DOHH2 (cell line): ENCODE measurements at regions not wholly inside any gene's neighbourhood (a gene's known extent, or its start where the extent isn't known, plus 50 kb on each side); places are given as distances from the start of the nearest gene placed in this dataset.

ENCODE experiments used
- H3F3A ChIP-seq: fragments of 200-600 bp; sonication (generic), shearing (Covaris generic); 2 replicates; pipeline ENCODE4 v1.6.0; 2016; ENCODE audit warnings: antibody characterized with exemption, mild to moderate bottlenecking; ENCODE audit not compliant: control insufficient read depth, insufficient read depth
- H3K27ac ChIP-seq: fragments of 200-600 bp; sonication (generic); 2 replicates; pipeline ENCODE4 v1.5.1; 2014; ENCODE audit warnings: low read depth, mild to moderate bottlenecking, low read length, moderate library complexity
- H3K27me3 ChIP-seq: fragments of 200-600 bp; sonication (generic); 2 replicates; pipeline ENCODE4 v1.6.1; 2014; ENCODE audit warnings: mild to moderate bottlenecking, low read length, mixed read lengths; ENCODE audit not compliant: control insufficient read depth
- H3K36me3 ChIP-seq: fragments of 200-600 bp; sonication (generic); 2 replicates; pipeline ENCODE4 v1.6.1; 2014; ENCODE audit warnings: mild to moderate bottlenecking, low read length, moderate library complexity, mixed read lengths; ENCODE audit not compliant: control insufficient read depth
- H3K4me1 ChIP-seq: fragments of 200-600 bp; sonication (generic); 2 replicates; pipeline ENCODE4 v1.6.1; 2014; ENCODE audit warnings: mild to moderate bottlenecking, low read length, mixed read lengths; ENCODE audit not compliant: control insufficient read depth
- H3K4me2 ChIP-seq: fragments of 200-600 bp; sonication (generic); 2 replicates; pipeline ENCODE4 v1.6.0; 2014; ENCODE audit warnings: mild to moderate bottlenecking, low read length, moderate library complexity
- H3K4me3 ChIP-seq: fragments of 200-600 bp; sonication (generic); 2 replicates; pipeline ENCODE4 v1.5.1; 2014; ENCODE audit warnings: mild to moderate bottlenecking, low read length, mixed read lengths
- H3K79me2 ChIP-seq: fragments of 200-600 bp; sonication (generic); 2 replicates; pipeline ENCODE4 v1.6.1; 2014; ENCODE audit warnings: mild to moderate bottlenecking, low read length, mixed read lengths; ENCODE audit not compliant: control insufficient read depth
- H3K9me2 ChIP-seq: fragments of 200-600 bp; sonication (generic); replicated peaks from 2 replicates; pipeline ENCODE4 v1.6.1; 2014; ENCODE audit warnings: mild to moderate bottlenecking, low read length, mixed read lengths; ENCODE audit not compliant: control insufficient read depth
- H3K9me3 ChIP-seq: fragments of 200-600 bp; sonication (generic); 2 replicates; pipeline ENCODE4 v1.6.1; 2014; ENCODE audit warnings: antibody characterized with exemption, low read length, mixed read lengths; ENCODE audit not compliant: control insufficient read depth, insufficient read depth
- H4K20me1 ChIP-seq: fragments of 200-600 bp; sonication (generic); 2 replicates; pipeline ENCODE4 v1.6.0; 2014; ENCODE audit warnings: low read depth, mild to moderate bottlenecking, antibody characterized with exemption, low read length, moderate library complexity; ENCODE audit not compliant: control insufficient read depth, insufficient read depth
- CTCF ChIP-seq: fragments of 200-600 bp; sonication (generic); IDR thresholded peaks from one replicate; pipeline ENCODE4 v1.5.1; 2014; ENCODE audit warnings: antibody characterized with exemption, mild to moderate bottlenecking, low read depth, low read length; ENCODE audit not compliant: poor library complexity, severe bottlenecking
- EZH2phosphoT487 ChIP-seq: fragments of 200-600 bp; sonication (generic); IDR thresholded peaks from 2 replicates; pipeline ENCODE4 v1.6.1; 2017; ENCODE audit warnings: borderline replicate concordance, mild to moderate bottlenecking, antibody characterized with exemption, low read length, moderate library complexity, mixed read lengths

- H3K79me2 ChIP-seq: no peaks in the 10 kb centered on the region
- no peaks in the 10 kb centered on the region for H3K27me3 ChIP-seq
- no peak overlapping the region for H3K27ac ChIP-seq
- H3K9me2 ChIP-seq: no peaks in the 10 kb centered on the region
- TF ChIP-seq EZH2phosphoT487 (no peak), CTCF (no peak)
- peak overlapping the region; percentile 33; the same call in 1 of the 2 replicates for H3K4me3 ChIP-seq
- H3K4me2 ChIP-seq: peak overlapping the region; percentile 55
- no peaks in the 10 kb centered on the region for H4K20me1 ChIP-seq
- H3F3A ChIP-seq: no peaks in the 10 kb centered on the region
- H3K9me3 ChIP-seq: peaks cover 1% of the 10 kb centered on the region; the same call in 1 of the 2 replicates
- no peaks in the 10 kb centered on the region for H3K36me3 ChIP-seq
- H3K4me1 ChIP-seq: peaks cover 49% of the 10 kb centered on the region
These were observed 185.9 kb upstream of the SLC39A10 start for GRCh38 chr2:195471163-195471562.

DNA sequence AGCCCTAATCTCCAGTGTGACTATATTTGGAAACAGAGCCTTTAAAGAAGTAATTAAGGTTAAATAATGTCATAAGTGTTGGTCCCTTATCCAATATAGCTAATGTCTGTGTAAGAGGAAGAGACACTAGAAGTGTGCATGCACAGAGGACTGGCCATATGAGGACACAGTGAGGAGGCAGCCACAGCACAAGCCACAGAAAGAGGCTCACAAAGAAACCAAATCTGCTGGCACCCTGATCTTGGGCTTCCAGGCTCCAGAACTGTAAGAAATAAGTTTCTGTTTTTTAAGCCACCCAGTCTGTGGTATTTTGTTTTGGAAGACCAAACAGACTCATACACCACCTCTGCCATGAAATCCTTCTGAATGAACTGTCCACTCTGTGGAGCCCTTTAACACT lies 186.4 kb upstream of the SLC39A10 start:
- peaks cover 49% of the 10 kb centered on the region for H3K4me1 ChIP-seq
- H3K9me2 ChIP-seq: no peaks in the 10 kb centered on the region
- peaks cover 7% of the 10 kb centered on the region; the same call in 1 of the 2 replicates for H3K9me3 ChIP-seq
- no peaks in the 10 kb centered on the region for H3F3A ChIP-seq
- H3K27me3 ChIP-seq: no peaks in the 10 kb centered on the region
- H3K36me3 ChIP-seq: no peaks in the 10 kb centered on the region
- no peak overlapping the region for H3K27ac ChIP-seq
- no peaks in the 10 kb centered on the region for H3K79me2 ChIP-seq
- peak overlapping the region; percentile 55 for H3K4me2 ChIP-seq
- TF ChIP-seq CTCF (no peak), EZH2phosphoT487 (no peak)
- peak overlapping the region; percentile 33; the same call in 1 of the 2 replicates for H3K4me3 ChIP-seq
- H4K20me1 ChIP-seq: no peaks in the 10 kb centered on the region

DNA sequence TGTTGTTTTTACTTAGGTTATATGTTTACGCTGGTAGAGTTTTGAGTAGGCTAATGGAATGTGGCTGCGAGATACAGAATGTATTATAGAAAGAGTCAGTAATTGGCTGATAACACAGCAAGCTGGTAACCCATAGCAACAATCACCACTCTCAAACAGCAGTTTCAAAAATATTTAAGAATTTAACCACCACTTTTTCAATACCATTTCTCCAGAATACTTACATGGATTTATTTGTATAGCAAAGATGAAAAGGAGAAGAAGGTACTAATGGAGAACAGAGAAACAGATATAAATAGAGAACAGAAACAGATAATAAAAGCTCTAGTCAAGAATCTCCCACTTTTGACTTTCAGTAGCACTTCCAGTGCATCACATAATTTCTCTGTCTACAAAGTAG lies 188.3 kb upstream of the SLC39A10 start:
- Histone ChIP-seq H3K4me3 (no peak overlapping the region), H3K9me3 (peaks cover 7% of the 10 kb centered on the region; the same call in 1 of the 2 replicates), H3K36me3 (no peaks in the 10 kb centered on the region), H3K27me3 (no peaks in the 10 kb centered on the region), H3F3A (no peaks in the 10 kb centered on the region), H3K27ac (no peak overlapping the region), H3K4me1 (peaks cover 49% of the 10 kb centered on the region), H3K9me2 (no peaks in the 10 kb centered on the region), H3K79me2 (no peaks in the 10 kb centered on the region), H4K20me1 (no peaks in the 10 kb centered on the region), H3K4me2 (peak overlapping the region; percentile 32)
- TF ChIP-seq CTCF: no peak
- TF ChIP-seq EZH2phosphoT487: no peak
